ENCODE measurements at regions not wholly inside any gene's neighbourhood (a gene's known extent, or its start where the extent isn't known, plus 50 kb on each side); places are given as distances from the start of the nearest gene placed in this dataset.

DNA sequence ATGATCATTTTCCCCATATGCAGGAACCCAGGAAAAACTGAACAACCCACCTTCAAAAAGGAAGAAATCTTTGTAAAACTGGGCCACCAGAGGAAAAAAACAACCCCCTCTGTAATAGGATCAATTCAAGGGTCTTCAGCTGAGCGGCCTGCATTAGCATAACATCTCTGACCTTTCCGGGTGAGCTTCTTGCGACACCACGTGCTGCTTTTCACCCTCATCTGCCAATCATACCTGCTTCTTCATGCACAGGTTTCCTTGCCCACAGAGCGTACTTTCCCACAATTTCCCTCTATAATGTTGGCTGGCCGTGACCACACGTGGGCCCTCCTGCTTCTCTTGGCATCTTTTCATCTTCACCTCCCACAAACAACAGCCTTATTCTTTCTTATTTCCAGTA, 284.3 kb upstream of the NEBL start:
- Histone ChIP-seq H3K4me1 (ENCODE audit: insufficient read depth, low read length) (no peaks in the 10 kb centered on the region; the same call in 1 of the 2 replicates), H3K36me3 (ENCODE audit: insufficient read depth, low read length) (no peaks in the 10 kb centered on the region), H3K9ac (ENCODE audit: low read depth, low read length) (no peak overlapping the region), H3K9me3 (ENCODE audit: control insufficient read depth, insufficient read depth, low read length) (no peaks in the 10 kb centered on the region)

DNA sequence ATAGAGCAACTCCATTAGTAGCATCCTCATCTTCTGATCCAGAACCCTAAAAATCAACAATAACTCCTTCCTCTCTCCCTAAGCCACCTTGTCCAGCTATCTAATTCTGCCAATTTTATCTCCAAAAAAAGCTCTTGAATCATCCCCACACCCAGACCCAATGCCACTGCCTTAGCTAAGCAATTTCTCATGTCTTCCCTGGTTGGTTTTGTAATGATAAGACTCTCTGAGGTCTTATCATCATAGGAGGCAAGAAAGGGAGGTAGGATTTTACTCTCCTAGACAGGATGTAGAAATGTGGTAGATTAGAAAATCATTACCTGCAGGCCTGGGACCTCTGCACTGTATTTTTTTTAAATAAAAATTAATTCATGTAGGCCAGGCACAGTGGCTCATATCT, 283.5 kb upstream of the NEBL start:
- Histone ChIP-seq H3K4me1 (ENCODE audit: insufficient read depth, low read length) (peaks cover under 1% of the 10 kb centered on the region), H3K9me3 (ENCODE audit: control insufficient read depth, insufficient read depth, low read length) (no peaks in the 10 kb centered on the region), H3K36me3 (ENCODE audit: insufficient read depth, low read length) (no peaks in the 10 kb centered on the region), H3K9ac (ENCODE audit: low read depth, low read length) (no peak overlapping the region)

DNA sequence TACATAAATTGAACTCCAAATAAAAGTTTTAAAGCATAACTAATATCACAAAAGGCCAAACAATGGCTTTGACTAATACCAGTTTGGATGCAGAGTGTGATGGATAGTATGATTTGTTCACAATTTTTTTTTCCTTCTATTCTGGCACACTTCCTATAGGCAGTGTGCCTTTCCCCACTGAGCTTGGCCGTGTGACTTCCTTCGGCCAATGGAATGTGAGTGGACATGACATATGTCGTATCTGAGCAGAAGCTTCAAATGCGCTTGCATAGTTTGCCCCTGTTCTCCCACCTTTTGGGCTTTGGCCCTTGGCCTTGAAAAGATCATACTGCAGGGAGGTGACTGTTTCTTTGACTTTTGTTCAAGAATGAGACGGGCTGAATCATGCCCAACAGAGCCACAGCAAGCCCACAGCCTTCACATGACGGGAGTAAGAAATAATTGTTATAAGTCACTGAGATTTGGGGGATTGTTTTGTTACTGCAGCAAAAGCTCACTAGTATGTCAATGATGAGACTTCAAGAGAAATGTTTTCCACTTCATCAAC, 279.9 kb upstream of the NEBL start:
- no peaks in the 10 kb centered on the region for H3K9me3 ChIP-seq (ENCODE audit: control insufficient read depth, insufficient read depth, low read length)
- no peaks in the 10 kb centered on the region for H3K36me3 ChIP-seq (ENCODE audit: insufficient read depth, low read length)
- peaks cover 12% of the 10 kb centered on the region for H3K4me1 ChIP-seq (ENCODE audit: insufficient read depth, low read length)

DNA sequence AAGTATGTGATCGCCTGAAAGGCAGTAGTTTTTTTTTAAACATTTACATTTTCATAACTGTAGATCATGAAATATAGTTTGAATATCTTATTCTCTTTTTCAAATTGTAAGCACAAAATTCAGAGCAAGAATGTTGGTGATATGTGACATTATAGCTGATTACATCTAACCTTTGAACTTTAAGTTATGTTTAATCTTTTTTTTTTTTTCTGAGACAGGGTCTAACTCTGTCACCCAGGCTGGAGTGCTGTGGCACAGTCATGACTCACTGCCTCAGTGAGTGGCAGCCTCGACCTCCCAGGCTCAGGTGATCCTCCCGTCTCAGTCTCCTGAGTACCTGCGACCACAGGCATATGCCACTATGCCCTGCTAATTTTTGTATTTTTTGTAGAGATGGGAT, 278.7 kb upstream of the NEBL start:
- H3K36me3 ChIP-seq (ENCODE audit: insufficient read depth, low read length) = no peaks in the 10 kb centered on the region
- peak overlapping the region; percentile 79; the same call in 1 of the 2 replicates for H3K9ac ChIP-seq (ENCODE audit: low read depth, low read length)
- peaks cover 17% of the 10 kb centered on the region for H3K4me1 ChIP-seq (ENCODE audit: insufficient read depth, low read length)
- H3K9me3 ChIP-seq (ENCODE audit: control insufficient read depth, insufficient read depth, low read length) = no peaks in the 10 kb centered on the region

More for the DNA sequence above, 279.9 kb upstream of the NEBL start:
- no peak overlapping the region for H3K9ac ChIP-seq (ENCODE audit: low read depth, low read length)

DNA sequence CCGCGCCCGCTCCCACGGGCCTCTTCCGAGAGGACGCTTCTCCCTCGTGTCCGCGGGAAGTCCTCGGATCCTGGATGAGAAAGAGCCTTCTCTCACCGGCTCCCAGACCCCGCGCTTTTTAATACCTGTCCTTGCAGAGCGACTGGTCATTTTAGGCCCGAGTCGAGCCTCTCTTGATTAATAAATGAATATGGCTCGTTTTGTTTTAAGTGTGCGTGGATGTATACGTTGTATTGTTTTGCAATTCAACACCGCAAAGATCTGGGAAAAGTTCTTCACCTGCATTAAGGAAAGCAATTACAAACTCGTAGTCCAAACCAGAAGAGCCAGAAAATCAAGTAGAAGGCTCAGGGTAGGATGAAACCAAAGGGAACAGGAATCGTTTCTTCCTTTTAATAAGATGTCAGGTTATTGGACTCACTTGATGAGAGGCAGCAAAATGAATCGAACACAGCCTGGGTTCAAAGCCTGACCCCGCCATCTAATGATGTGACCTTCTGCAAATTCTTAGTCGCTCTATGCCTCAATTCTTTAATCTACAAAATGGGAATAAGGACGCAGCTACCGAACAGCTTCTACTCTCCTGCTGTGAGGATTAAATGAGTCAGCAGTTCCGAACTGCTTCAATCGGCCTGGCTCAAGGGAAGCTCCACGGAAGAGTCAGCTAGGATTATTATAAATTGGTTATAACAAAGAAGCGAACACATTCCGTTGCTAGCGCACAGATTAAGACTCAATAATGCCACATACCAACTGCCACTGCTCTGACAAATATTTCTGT, 277.8 kb upstream of the NEBL start:
- no peaks in the 10 kb centered on the region for H3K36me3 ChIP-seq (ENCODE audit: insufficient read depth, low read length)
- H3K9ac ChIP-seq (ENCODE audit: low read depth, low read length) = peak overlapping the region; percentile 79
- H3K9me3 ChIP-seq (ENCODE audit: control insufficient read depth, insufficient read depth, low read length) = no peaks in the 10 kb centered on the region
- H3K4me1 ChIP-seq (ENCODE audit: insufficient read depth, low read length) = peaks cover 26% of the 10 kb centered on the region

DNA sequence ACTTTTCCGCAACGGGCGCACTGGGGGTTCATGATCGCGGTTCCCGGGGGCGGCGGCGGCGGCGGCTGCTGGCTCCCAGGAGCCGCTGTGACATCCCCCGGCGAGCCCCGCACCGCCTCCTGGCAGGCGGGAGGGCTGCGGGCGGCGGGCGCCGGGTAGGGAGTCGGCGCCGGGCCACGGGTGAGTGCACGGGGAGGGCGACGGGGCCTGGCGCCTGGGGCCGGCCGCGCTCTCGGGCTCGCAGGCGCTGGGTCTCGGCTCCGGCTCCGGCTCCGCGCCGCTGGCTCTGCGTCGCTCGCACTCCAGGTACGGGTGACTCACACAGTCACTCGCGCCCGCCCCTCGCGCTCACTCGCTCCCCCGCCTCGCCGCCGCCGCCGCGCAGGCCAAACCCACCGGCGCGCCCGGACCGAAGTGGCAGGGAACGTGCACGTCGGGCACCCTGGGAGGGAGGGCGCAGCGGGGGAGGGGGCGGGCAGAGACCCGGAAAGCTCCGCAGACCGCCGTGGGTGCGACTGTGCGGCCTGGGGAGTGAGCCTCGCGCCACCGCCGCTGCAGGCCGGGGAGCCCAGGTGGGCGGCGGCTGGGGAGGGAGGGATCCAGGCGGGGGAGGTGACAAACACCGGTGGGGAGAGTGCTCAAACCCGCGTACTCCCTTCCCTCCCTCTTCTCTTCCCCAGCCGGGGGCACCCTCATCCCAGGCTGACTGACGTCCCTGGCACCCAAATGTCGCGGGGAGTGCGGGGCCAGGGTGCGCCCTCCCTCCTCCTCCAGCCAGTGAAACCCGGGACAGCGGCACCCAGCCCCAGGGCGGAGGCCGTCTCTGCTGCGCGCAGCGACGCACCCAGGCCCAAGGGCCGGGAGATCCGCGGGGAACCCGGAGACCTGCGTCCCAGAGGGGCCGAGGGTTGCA, 276.9 kb upstream of the NEBL start:
- H3K36me3 ChIP-seq (ENCODE audit: insufficient read depth, low read length) = no peaks in the 10 kb centered on the region
- no peaks in the 10 kb centered on the region for H3K9me3 ChIP-seq (ENCODE audit: control insufficient read depth, insufficient read depth, low read length)
- H3K4me1 ChIP-seq (ENCODE audit: insufficient read depth, low read length) = peaks cover 34% of the 10 kb centered on the region
- H3K9ac ChIP-seq (ENCODE audit: low read depth, low read length) = peak overlapping the region; percentile 79

DNA sequence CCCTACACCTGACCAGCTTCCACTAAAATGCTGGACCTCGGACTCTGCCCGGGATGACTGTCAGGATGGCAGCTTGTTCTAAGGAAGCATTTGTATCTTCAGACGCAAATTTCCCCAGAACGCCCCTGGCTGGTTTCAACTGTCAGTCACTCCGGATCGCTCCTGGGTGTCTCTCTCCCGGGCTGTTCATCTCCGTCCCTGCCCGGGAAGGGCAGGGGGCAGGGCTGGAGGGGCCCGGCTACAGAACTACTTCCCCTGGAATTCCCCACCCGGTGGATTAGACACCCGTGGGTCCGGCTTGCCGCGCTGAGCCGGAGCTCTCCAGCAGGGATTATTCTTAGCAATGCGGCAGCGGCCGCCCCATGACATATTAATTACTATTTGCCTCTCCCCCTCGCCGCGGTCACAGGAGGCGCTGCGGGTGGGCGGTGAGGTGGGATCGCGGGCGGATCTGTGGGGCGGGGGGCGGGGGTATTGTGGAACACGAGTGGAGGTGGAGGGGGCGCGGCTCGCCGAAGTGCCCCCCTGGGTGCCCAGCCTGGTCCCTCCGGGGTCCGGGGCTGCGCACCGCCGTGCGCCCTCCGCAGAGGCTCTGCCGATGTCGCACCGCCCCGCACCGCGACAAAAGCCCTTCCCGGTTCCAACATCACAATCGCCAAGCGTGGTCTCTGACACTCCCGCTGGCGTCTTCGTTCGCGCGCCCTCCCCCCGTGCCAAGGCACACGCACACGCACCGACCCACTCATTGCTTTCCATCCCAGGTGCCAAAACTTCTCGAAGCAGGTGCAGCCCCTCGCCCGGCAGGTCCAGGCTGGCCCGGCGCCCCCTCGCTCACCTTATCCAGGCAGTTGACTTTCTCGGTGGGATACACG, 276.1 kb upstream of the NEBL start:
- no peaks in the 10 kb centered on the region for H3K9me3 ChIP-seq (ENCODE audit: control insufficient read depth, insufficient read depth, low read length)
- H3K36me3 ChIP-seq (ENCODE audit: insufficient read depth, low read length) = no peaks in the 10 kb centered on the region
- peak overlapping the region; percentile 79 for H3K9ac ChIP-seq (ENCODE audit: low read depth, low read length)
- H3K4me1 ChIP-seq (ENCODE audit: insufficient read depth, low read length) = peaks cover 34% of the 10 kb centered on the region

DNA sequence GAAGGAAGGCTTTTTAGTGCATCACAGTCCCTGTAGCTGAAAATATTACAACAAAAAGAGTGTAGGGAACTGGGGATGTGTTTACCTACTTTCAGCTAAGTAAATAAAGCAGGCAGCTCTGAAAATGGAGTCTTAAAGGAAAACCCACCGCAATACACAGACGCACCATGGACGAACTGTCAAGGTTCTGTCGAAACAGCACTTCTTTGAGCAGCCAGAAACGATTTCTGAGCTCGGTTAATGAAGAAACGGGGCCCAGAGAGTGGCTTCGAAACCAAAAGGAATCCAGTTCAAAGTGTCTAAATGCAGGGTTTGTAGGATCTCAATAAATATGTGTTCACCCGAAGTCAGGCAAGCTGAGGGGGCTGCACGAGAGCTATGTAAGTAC, 275.4 kb upstream of the NEBL start:
- H3K9me3 ChIP-seq (ENCODE audit: control insufficient read depth, insufficient read depth, low read length) = no peaks in the 10 kb centered on the region
- no peaks in the 10 kb centered on the region for H3K36me3 ChIP-seq (ENCODE audit: insufficient read depth, low read length)
- peak overlapping the region; percentile 79; the same call in 1 of the 2 replicates for H3K9ac ChIP-seq (ENCODE audit: low read depth, low read length)
- peaks cover 34% of the 10 kb centered on the region for H3K4me1 ChIP-seq (ENCODE audit: insufficient read depth, low read length)

DNA sequence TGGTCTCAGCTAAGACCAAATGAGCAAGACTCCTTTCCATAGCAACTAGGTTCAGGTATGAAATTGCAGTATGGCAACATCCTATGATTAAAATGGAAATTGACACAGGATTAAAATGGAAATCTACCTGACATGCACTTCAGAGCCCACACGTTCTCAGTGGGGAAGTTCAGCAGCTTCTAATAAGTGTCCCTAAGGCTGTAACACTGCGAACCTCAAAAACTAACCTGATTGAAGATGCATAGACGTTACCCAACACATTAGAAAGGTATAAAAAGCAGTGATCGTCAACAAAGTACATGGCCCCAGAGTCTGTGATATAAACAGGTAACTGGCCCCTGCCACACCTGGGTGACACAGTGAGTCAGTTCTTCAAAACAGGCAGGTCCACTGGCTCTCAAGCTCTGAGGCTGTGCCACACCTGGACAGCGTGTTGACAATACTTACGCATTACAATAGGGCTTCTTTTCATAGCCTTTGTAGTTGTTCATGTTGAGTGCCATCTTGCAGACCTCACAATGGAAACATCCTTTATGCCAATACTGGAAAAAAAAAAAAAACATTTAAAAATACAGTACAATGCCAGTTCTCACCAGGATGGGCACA, 274.9 kb upstream of the NEBL start:
- no peaks in the 10 kb centered on the region for H3K36me3 ChIP-seq (ENCODE audit: insufficient read depth, low read length)
- no peaks in the 10 kb centered on the region for H3K9me3 ChIP-seq (ENCODE audit: control insufficient read depth, insufficient read depth, low read length)
- peak overlapping the region; percentile 79; the same call in 1 of the 2 replicates for H3K9ac ChIP-seq (ENCODE audit: low read depth, low read length)
- H3K4me1 ChIP-seq (ENCODE audit: insufficient read depth, low read length) = peaks cover 34% of the 10 kb centered on the region

DNA sequence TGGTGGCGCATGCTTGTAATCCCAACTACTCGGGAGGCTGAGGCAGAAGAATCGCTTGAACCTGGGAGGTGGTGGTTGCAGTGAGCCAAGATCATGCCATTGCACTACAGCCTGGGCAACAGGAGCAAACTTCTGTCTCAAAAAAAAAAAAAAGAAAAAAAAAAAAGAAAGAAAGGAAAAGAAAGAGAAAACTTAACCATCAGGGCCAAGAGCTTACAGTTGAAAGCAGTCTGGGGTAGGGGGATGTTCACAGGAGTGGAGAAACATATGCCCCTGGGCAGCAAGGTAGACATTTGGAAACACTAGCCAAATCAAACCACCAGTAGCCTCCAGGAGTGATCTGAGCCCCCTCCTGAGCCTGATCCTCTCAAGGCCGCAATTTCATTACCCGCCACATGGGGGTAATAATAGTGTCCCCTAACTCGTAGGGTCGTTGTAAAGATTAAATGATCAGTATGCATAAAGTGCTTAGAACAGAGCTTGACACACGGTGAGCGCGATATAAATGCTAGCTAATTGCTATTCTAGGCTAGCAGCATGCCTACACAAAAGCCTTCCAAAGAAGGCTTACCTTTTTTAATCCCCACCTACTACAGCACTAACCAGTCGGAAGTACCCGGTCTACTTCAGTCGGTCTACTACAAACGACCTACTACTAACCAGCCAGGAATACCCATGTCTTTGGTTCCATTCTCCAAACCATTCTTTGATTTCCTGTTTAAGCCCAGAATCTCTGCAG, 274.3 kb upstream of the NEBL start:
- Histone ChIP-seq H3K9me3 (ENCODE audit: control insufficient read depth, insufficient read depth, low read length) (no peaks in the 10 kb centered on the region), H3K4me1 (ENCODE audit: insufficient read depth, low read length) (peaks cover 34% of the 10 kb centered on the region), H3K36me3 (ENCODE audit: insufficient read depth, low read length) (no peaks in the 10 kb centered on the region), H3K9ac (ENCODE audit: low read depth, low read length) (no peak overlapping the region)

DNA sequence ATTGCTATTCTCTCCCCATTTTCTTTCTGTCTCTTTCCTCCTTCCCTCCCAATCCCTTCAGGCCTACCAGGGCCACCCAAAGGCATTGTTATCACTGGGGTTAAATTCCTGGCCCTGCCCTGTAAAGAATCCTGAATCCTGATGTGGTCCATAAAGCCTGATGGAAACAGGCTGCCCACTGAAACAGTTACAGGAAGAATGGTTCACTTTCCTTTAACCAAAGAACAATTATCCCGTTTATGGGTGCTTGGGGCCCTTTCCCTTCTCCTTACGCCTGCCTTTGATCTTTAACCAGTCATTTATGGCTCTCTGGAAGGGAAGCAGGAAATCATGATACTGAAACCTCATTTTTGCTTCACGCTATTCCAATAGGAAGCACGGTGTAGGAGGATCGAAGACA, 273.1 kb upstream of the NEBL start:
- no peaks in the 10 kb centered on the region for H3K36me3 ChIP-seq (ENCODE audit: insufficient read depth, low read length)
- H3K9ac ChIP-seq (ENCODE audit: low read depth, low read length) = no peak overlapping the region
- H3K4me1 ChIP-seq (ENCODE audit: insufficient read depth, low read length) = peaks cover 33% of the 10 kb centered on the region
- H3K9me3 ChIP-seq (ENCODE audit: control insufficient read depth, insufficient read depth, low read length) = no peaks in the 10 kb centered on the region

DNA sequence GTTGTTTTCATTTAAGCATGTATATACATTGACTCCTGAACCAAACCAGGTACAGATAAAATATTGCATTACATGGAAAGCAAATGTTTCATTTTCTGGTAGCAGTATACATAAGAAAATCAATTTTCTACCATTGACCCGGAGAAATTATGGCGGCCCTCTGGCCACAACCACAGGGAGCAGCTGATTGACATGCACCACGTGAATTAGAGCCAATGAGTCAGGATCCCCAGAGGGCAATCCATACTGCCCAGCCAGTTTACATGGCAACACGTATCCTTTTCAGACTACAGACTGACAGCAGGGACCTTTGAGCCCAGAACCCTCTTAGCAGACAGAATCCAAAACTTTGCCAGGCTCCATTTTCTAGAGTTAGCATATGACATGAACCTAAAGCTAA, 272.2 kb upstream of the NEBL start:
- H3K9me3 ChIP-seq (ENCODE audit: control insufficient read depth, insufficient read depth, low read length) = no peaks in the 10 kb centered on the region
- no peaks in the 10 kb centered on the region for H3K36me3 ChIP-seq (ENCODE audit: insufficient read depth, low read length)
- no peak overlapping the region for H3K9ac ChIP-seq (ENCODE audit: low read depth, low read length)
- peaks cover 33% of the 10 kb centered on the region for H3K4me1 ChIP-seq (ENCODE audit: insufficient read depth, low read length)
